GM12878 (cell line): ENCODE measurements at regions not wholly inside any gene's neighbourhood (a gene's known extent, or its start where the extent isn't known, plus 50 kb on each side); places are given as distances from the start of the nearest gene placed in this dataset.

Source experiments
- ATAC-seq: fragments of 200-7000 bp; cut with Tn5 transposase; 3 replicates; pipeline ENCODE4 v1.9.1; 2020; ENCODE audit warnings: mild to moderate bottlenecking, moderate library complexity
- BruUV-seq: library from RNA; stranded (reverse); fragments of 400-500 nt; replicated peaks from 2 replicates; lab custom pipeline; 2021; lab: Mats Ljungman, UMichigan
- CTCF ChIA-PET: fragments of 300-600 bp; sonication (Branson Sonifier 250); formaldehyde crosslinking; extraction: SDS; loops from one replicate; lab custom pipeline; 2021; ENCODE audit warnings: inconsistent platforms; lab: Yijun Ruan, JAX
- POLR2A ChIA-PET: fragments of 350-600 bp; formaldehyde crosslinking; extraction: SDS; loops from one replicate; lab custom pipeline; 2021; ENCODE audit warnings: inconsistent platforms; lab: Charles Lee
- RAD21 ChIA-PET: fragments of 300-600 bp; sonication (Branson Sonifier 250); formaldehyde crosslinking; loops from one replicate; lab custom pipeline; 2023; ENCODE audit warnings: antibody characterized with exemption; ENCODE audit not compliant: unreplicated experiment; lab: Charles Lee
- SMC1A ChIA-PET: fragments of 300-600 bp; sonication (Branson Sonifier 250); formaldehyde crosslinking; loops from one replicate; lab custom pipeline; 2023; ENCODE audit not compliant: unreplicated experiment, uncharacterized antibody; lab: Charles Lee
- DNase-seq: peaks from one replicate; pipeline ENCODE4 v3.0.0-alpha.2; 2011; ENCODE audit warnings: low read depth, low spot score
- FAIRE-seq: peaks from 3 replicates; lab custom pipeline; 2011; peaks lifted over from hg19 to GRCh38; lab: Jason Lieb, UNC
- H2AFZ ChIP-seq: 2 replicates; pipeline ENCODE4 v1.6.0; 2011; ENCODE audit warnings: low read depth, low read length, control low read depth; ENCODE audit not compliant: control insufficient read depth
- H3K27ac ChIP-seq: 2 replicates; pipeline ENCODE4 v1.5.1; 2011; ENCODE audit warnings: control low read depth; ENCODE audit not compliant: control insufficient read depth, insufficient read depth
- H3K27me3 ChIP-seq, 2 experiments: replicated peaks in 1 of 2; 2 replicates each; pipeline versions ENCODE4 v1.6.0 to v1.6.1; 2011; ENCODE audit warnings: low read length in 1 of 2; ENCODE audit not compliant: control insufficient read depth in 2 of 2, insufficient read depth in 2 of 2
- H3K36me3 ChIP-seq, 2 experiments: 2 replicates each; pipeline ENCODE4 v1.5.1; 2011; ENCODE audit warnings: low read length in 1 of 2; ENCODE audit not compliant: control insufficient read depth in 2 of 2, insufficient read depth in 2 of 2
- H3K4me1 ChIP-seq: 2 replicates; pipeline ENCODE4 v1.6.1; 2011; ENCODE audit warnings: mild to moderate bottlenecking, low read length, moderate library complexity, mixed read lengths; ENCODE audit not compliant: control insufficient read depth, insufficient read depth
- H3K4me2 ChIP-seq: 2 replicates; pipeline ENCODE4 v1.6.0; 2011; ENCODE audit warnings: control low read depth; ENCODE audit not compliant: control insufficient read depth, insufficient read depth
- H3K4me3 ChIP-seq: fragments of 200-600 bp; sonication (generic); 2 replicates; pipeline ENCODE4 v1.5.1; 2016
- H3K79me2 ChIP-seq: 2 replicates; pipeline ENCODE4 v1.6.0; 2011; ENCODE audit warnings: low read length; ENCODE audit not compliant: control insufficient read depth, insufficient read depth
- H3K9ac ChIP-seq: 2 replicates; pipeline ENCODE4 v1.8.0; 2011; ENCODE audit warnings: low read length, control low read depth, mixed read lengths; ENCODE audit not compliant: control insufficient read depth, insufficient read depth
- H3K9me3 ChIP-seq: replicated peaks from 3 replicates; pipeline ENCODE4 v1.5.1; 2011; ENCODE audit warnings: mild to moderate bottlenecking, low read length; ENCODE audit not compliant: control insufficient read depth, insufficient read depth
- H4K20me1 ChIP-seq: 2 replicates; pipeline ENCODE4 v1.6.0; 2011; ENCODE audit not compliant: control insufficient read depth, insufficient read depth
- CREB1 ChIP-seq: IDR thresholded peaks from 2 replicates; pipeline ENCODE4 v1.6.1; 2012; ENCODE audit warnings: low read depth, mild to moderate bottlenecking, inconsistent platforms
- EGR1 ChIP-seq, 2 experiments: IDR thresholded peaks; 1 replicate in 1 of 2; 2 replicates in 1 of 2; pipeline ENCODE4 v1.6.1; 2011 to 2012; ENCODE audit warnings: low read depth in 2 of 2, low read length in 2 of 2, borderline replicate concordance in 1 of 2, mild to moderate bottlenecking in 1 of 2, moderate library complexity in 1 of 2
- FOXK2 ChIP-seq: fragments of 450-650 bp; IDR thresholded peaks from 2 replicates; pipeline ENCODE4 v1.6.1; 2017; ENCODE audit warnings: mild to moderate bottlenecking, moderate library complexity
- IRF3 ChIP-seq: fragments of 450-650 bp; IDR thresholded peaks from 2 replicates; pipeline ENCODE4 v1.6.1; 2014; ENCODE audit warnings: mild to moderate bottlenecking
- PKNOX1 ChIP-seq: fragments of 450-650 bp; IDR thresholded peaks from 2 replicates; pipeline ENCODE4 v1.6.1; 2016; ENCODE audit warnings: mild to moderate bottlenecking
- POU2F2 ChIP-seq: IDR thresholded peaks from 3 replicates; pipeline ENCODE4 v1.6.1; 2011; ENCODE audit warnings: low read depth, mild to moderate bottlenecking, low read length, borderline replicate concordance
- RCOR1 ChIP-seq: conservative IDR thresholded peaks from 2 replicates; pipeline ENCODE4 v1.6.1; 2012; ENCODE audit warnings: low read depth, low read length, improper control_type of control experiment
- TAF1 ChIP-seq: IDR thresholded peaks from 2 replicates; pipeline ENCODE4 v1.6.1; 2011; ENCODE audit warnings: mild to moderate bottlenecking, low read depth, low read length, borderline replicate concordance
- TCF3 ChIP-seq: IDR thresholded peaks from 2 replicates; pipeline ENCODE4 v1.6.1; 2012; ENCODE audit warnings: low read depth, mild to moderate bottlenecking, low read length, borderline replicate concordance; ENCODE audit not compliant: insufficient read depth
- ZBED1 ChIP-seq: IDR thresholded peaks from 2 replicates; pipeline ENCODE4 v1.6.1; 2016; ENCODE audit warnings: borderline replicate concordance
- ZBTB4 ChIP-seq: fragments of 450-650 bp; formaldehyde crosslinking; IDR thresholded peaks from 2 replicates; pipeline ENCODE4 v1.4.0; 2022; ENCODE audit warnings: mild to moderate bottlenecking, moderate library complexity
- WGBS: methylation state at CpG from one replicate; pipeline ENCODE4 v1.1.6; 2016; ENCODE audit warnings: low lambda C conversion rate; ENCODE audit not compliant: insufficient replicate concordance, insufficient coverage; ENCODE audit errors: missing lambda C conversion rate; 5-methylcytosine and 5-hydroxymethylcytosine counted together
- in situ Hi-C: fragments of 300-500 bp; cut with MboI; formaldehyde crosslinking; loops from 9 replicates; pipeline ENCODE4 v1.14.3; 2018; ENCODE audit warnings: mixed read lengths
- intact Hi-C: fragments of 100-400 bp; cut with micrococcal nuclease; formaldehyde crosslinking; loops from one replicate; pipeline ENCODE4 v1.14.2; 2022; ENCODE audit not compliant: unreplicated experiment
- TF ChIP-seq, protein P1 (sequence below): IDR thresholded peaks from 2 replicates; pipeline ENCODE4 v1.6.1; 2012; ENCODE audit warnings: low read depth, low read length, improper control_type of control experiment

DNA sequence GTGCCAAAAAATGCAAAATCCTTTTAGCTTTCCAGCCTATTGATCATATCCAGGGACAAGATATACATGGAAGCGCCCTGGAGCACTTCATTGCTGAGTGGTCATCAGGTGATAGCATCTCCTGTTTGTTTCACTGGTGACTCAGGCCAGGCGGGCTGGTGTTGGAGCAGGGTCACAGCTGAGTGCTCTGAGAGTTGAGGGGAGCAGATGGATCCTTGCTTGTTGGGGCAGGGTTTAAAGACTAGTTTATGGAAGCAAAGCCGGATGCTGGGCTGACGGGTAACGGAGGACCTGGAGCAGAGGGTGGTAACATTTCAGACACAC, 405.0 kb upstream of the TPM1 start:
- FAIRE-seq (no peak), DNase-seq (no peak), ATAC-seq (no peak)
- H2AFZ ChIP-seq = no peak overlapping the region
- TF ChIP-seq EGR1 (IDR thresholded peaks at IDR 0.05; ENCODE audit: borderline replicate concordance in 1 of 2, low read depth in 2 of 2, low read length in 2 of 2) (no peak), TCF3 (no peak), CREB1 (no peak), RCOR1 (no peak), IRF3 (no peak), PKNOX1 (no peak), ZBTB4 (CRISPR knock-in tag) (no peak), ZBED1 (no peak), FOXK2 (no peak), TAF1 (no peak), POU2F2 (no peak)
- TF ChIP-seq, protein P1, sequence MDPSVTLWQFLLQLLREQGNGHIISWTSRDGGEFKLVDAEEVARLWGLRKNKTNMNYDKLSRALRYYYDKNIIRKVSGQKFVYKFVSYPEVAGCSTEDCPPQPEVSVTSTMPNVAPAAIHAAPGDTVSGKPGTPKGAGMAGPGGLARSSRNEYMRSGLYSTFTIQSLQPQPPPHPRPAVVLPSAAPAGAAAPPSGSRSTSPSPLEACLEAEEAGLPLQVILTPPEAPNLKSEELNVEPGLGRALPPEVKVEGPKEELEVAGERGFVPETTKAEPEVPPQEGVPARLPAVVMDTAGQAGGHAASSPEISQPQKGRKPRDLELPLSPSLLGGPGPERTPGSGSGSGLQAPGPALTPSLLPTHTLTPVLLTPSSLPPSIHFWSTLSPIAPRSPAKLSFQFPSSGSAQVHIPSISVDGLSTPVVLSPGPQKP = no peak
- no peak overlapping the region for H3K9ac ChIP-seq
- in situ Hi-C loops (no loop called here), intact Hi-C loops (no loop called here)
- ChIA-PET CTCF (no interaction called here), POLR2A (no interaction called here), SMC1A (no interaction called here), RAD21 (no interaction called here)
- H3K4me1 ChIP-seq = no peaks in the 10 kb centered on the region
- no peaks in the 10 kb centered on the region; the same call in 1 of the 2 replicates for H4K20me1 ChIP-seq
- no peak overlapping the region for H3K4me2 ChIP-seq
- H3K79me2 ChIP-seq = no peaks in the 10 kb centered on the region
- H3K4me3 ChIP-seq = no peak overlapping the region
- 39% methylated on average over 5 of the region's 5 CpGs for WGBS
- H3K27me3 ChIP-seq = no peaks in the 10 kb centered on the region; a peak in 3 of 4 replicates
- H3K9me3 ChIP-seq = no peaks in the 10 kb centered on the region
- H3K36me3 ChIP-seq = no peaks in the 10 kb centered on the region
- no peak overlapping the region for H3K27ac ChIP-seq
- no TSS peak for BruUV-seq
